PFSK-1 (cell line): ENCODE measurements at regions not wholly inside any gene's neighbourhood (a gene's known extent, or its start where the extent isn't known, plus 50 kb on each side); places are given as distances from the start of the nearest gene placed in this dataset.

ENCODE experiments used
- FOXP2 ChIP-seq: optimal IDR thresholded peaks from 2 replicates; pipeline ENCODE3; 2011; ENCODE audit warnings: borderline replicate concordance, control low read depth, inconsistent platforms; ENCODE audit not compliant: insufficient read depth; ENCODE audit errors: extremely low read length, extremely low read depth
- POLR2AphosphoS5 ChIP-seq: IDR thresholded peaks from 2 replicates; pipeline ENCODE4 v1.6.1; 2012; ENCODE audit warnings: low read depth, mild to moderate bottlenecking, control low read depth, low read length, moderate library complexity
- REST ChIP-seq, 2 experiments: IDR thresholded peaks; 2 replicates each; pipeline versions ENCODE4 v1.6.1 to v1.8.0; 2011 to 2012; ENCODE audit warnings: low read depth in 2 of 2, low read length in 2 of 2, control low read depth in 1 of 2, inconsistent platforms in 1 of 2, mild to moderate bottlenecking in 1 of 2, moderate library complexity in 1 of 2; ENCODE audit not compliant: insufficient read depth in 1 of 2
- SIN3A ChIP-seq: IDR thresholded peaks from 2 replicates; pipeline ENCODE4 v1.6.1; 2012; ENCODE audit warnings: mild to moderate bottlenecking, low read length, moderate library complexity, borderline replicate concordance; ENCODE audit not compliant: insufficient read depth
- TAF1 ChIP-seq: IDR thresholded peaks from 2 replicates; pipeline ENCODE4 v1.6.1; 2012; ENCODE audit warnings: low read length, control low read depth, borderline replicate concordance; ENCODE audit not compliant: insufficient read depth

- TF ChIP-seq TAF1 (no peak), FOXP2 (no peak), SIN3A (no peak), POLR2AphosphoS5 (no peak), REST (IDR thresholded peaks at IDR 0.05; ENCODE audit: insufficient read depth in 1 of 2, low read depth in 2 of 2, low read length in 2 of 2) (no peak)
These were observed 532.3 kb downstream of the BRD1 start for GRCh38 chr22:49295465-49295743.

GRCh38 chr22:49294656-49295464, 532.8 kb downstream of the BRD1 start:
- no peak for TF ChIP-seq SIN3A
- TF ChIP-seq TAF1, result no peak
- no peak for TF ChIP-seq POLR2AphosphoS5
- TF ChIP-seq REST (IDR thresholded peaks at IDR 0.05; ENCODE audit: insufficient read depth in 1 of 2, low read depth in 2 of 2, low read length in 2 of 2), result no peak
- TF ChIP-seq FOXP2, result no peak

- TF ChIP-seq FOXP2 (no peak), POLR2AphosphoS5 (no peak), TAF1 (no peak), REST (IDR thresholded peaks at IDR 0.05; ENCODE audit: insufficient read depth in 1 of 2, low read depth in 2 of 2, low read length in 2 of 2) (no peak), SIN3A (no peak)
These were observed 534.8 kb downstream of the BRD1 start for GRCh38 chr22:49292909-49293308.

GRCh38 chr22:49291781-49292180, 535.9 kb downstream of the BRD1 start:
- TF ChIP-seq POLR2AphosphoS5 (no peak), TAF1 (no peak), REST (IDR thresholded peaks at IDR 0.05; ENCODE audit: insufficient read depth in 1 of 2, low read depth in 2 of 2, low read length in 2 of 2) (no peak), SIN3A (no peak), FOXP2 (no peak)
